Retinal pigment epithelial cell (primary cell): ENCODE measurements at regions not wholly inside any gene's neighbourhood (a gene's known extent, or its start where the extent isn't known, plus 50 kb on each side); places are given as distances from the start of the nearest gene placed in this dataset.
"Not testable (repeated sequence)": the region's sequence is repeated elsewhere in the genome, so short reads cannot be mapped to it uniquely, and the experiment has no call there.

Experiments used
- DNase-seq: peaks from one replicate; pipeline ENCODE4 v3.0.0-alpha.2; 2010; ENCODE audit warnings: low read depth
- H3K4me3 ChIP-seq: 2 replicates; pipeline ENCODE4 v1.5.1; 2011; ENCODE audit warnings: mild to moderate bottlenecking, low read length, control low read depth, moderate library complexity
- CTCF ChIP-seq: conservative IDR thresholded peaks from 2 replicates; pipeline ENCODE4 v1.5.1; 2011; ENCODE audit warnings: low read depth, low read length, control low read depth, inconsistent platforms

GRCh38 chr5:144040615-144041305 lies 129.7 kb downstream of the YIPF5 start:
- H3K4me3 ChIP-seq, result no peak overlapping the region
- DNase-seq, result no peak
- no peak for TF ChIP-seq CTCF

- DNase-seq, result no peak
- TF ChIP-seq CTCF, result no peak
Observed at GRCh38 chr5:144042156-144042555, 128.3 kb downstream of the YIPF5 start.

GRCh38 chr5:144048259-144048856 lies 122.1 kb downstream of the YIPF5 start:
- no peak for DNase-seq
- TF ChIP-seq CTCF, result no peak
- H3K4me3 ChIP-seq, result no peak overlapping the region

More at GRCh38 chr5:144042156-144042555, 128.3 kb downstream of the YIPF5 start:
- no peak overlapping the region for H3K4me3 ChIP-seq

- not testable (repeated sequence) for DNase-seq, H3K4me3 ChIP-seq
Observed at GRCh38 chr5:144055391-144055790, 115.1 kb downstream of the YIPF5 start.

- H3K4me3 ChIP-seq, DNase-seq: not testable (repeated sequence)
Observed at GRCh38 chr5:144060091-144060490, 110.4 kb downstream of the YIPF5 start.

- TF ChIP-seq CTCF, result no peak
- no peak for DNase-seq
- H3K4me3 ChIP-seq, result no peak overlapping the region
Observed at GRCh38 chr5:144060598-144060997, 109.9 kb downstream of the YIPF5 start.

- H3K4me3 ChIP-seq, result no peak overlapping the region
- no peak for TF ChIP-seq CTCF
- DNase-seq, result no peak
Observed at GRCh38 chr5:144065786-144066185, 104.7 kb downstream of the YIPF5 start.

- no peak for TF ChIP-seq CTCF
- no peak for DNase-seq
Observed at GRCh38 chr5:144072518-144072927, 97.9 kb downstream of the YIPF5 start.

More at GRCh38 chr5:144072518-144072927, 97.9 kb downstream of the YIPF5 start:
- no peak overlapping the region for H3K4me3 ChIP-seq
